H9 (cell line): ENCODE measurements at regions not wholly inside any gene's neighbourhood (a gene's known extent, or its start where the extent isn't known, plus 50 kb on each side); places are given as distances from the start of the nearest gene placed in this dataset.

Source experiments
- DNase-seq: peaks from one replicate; pipeline ENCODE4 v3.0.0-alpha.2; 2017
- H2AFZ ChIP-seq: one replicate; pipeline ENCODE4 v1.6.1; 2013; ENCODE audit warnings: mild to moderate bottlenecking, low read length, control low read depth, moderate library complexity
- H2AK5ac ChIP-seq: 2 replicates; pipeline ENCODE4 v1.6.1; 2013; ENCODE audit warnings: low read length, control low read depth, mixed read lengths; ENCODE audit not compliant: insufficient read length
- H2BK120ac ChIP-seq: one replicate; pipeline ENCODE4 v1.6.1; 2013; ENCODE audit warnings: low read depth, mild to moderate bottlenecking, low read length, control low read depth, inconsistent platforms; ENCODE audit not compliant: poor library complexity, severe bottlenecking
- H2BK12ac ChIP-seq: 2 replicates; pipeline ENCODE4 v1.6.1; 2013; ENCODE audit warnings: low read length, control low read depth, mixed read lengths, low read depth; ENCODE audit not compliant: insufficient read length
- H2BK15ac ChIP-seq: 2 replicates; pipeline ENCODE4 v1.6.1; 2013; ENCODE audit warnings: low read depth, low read length, control low read depth
- H2BK20ac ChIP-seq: one replicate; pipeline ENCODE4 v1.6.1; 2013; ENCODE audit warnings: low read depth, mild to moderate bottlenecking, low read length, control low read depth, inconsistent platforms; ENCODE audit not compliant: poor library complexity, severe bottlenecking
- H2BK5ac ChIP-seq: 2 replicates; pipeline ENCODE4 v1.6.1; 2013; ENCODE audit warnings: low read length, control low read depth, mixed read lengths; ENCODE audit not compliant: insufficient read length
- H3K14ac ChIP-seq: 2 replicates; pipeline ENCODE4 v1.6.1; 2013; ENCODE audit warnings: low read length, control low read depth; ENCODE audit not compliant: insufficient read depth
- H3K18ac ChIP-seq: 2 replicates; pipeline ENCODE4 v1.6.1; 2013; ENCODE audit warnings: low read depth, mild to moderate bottlenecking, mixed read lengths, low read length, control low read depth; ENCODE audit not compliant: insufficient read length
- H3K23ac ChIP-seq: 2 replicates; pipeline ENCODE4 v1.6.1; 2013; ENCODE audit warnings: low read length, control low read depth, mixed read lengths, low read depth; ENCODE audit not compliant: insufficient read length
- H3K23me2 ChIP-seq: 2 replicates; pipeline ENCODE4 v1.6.1; 2013; ENCODE audit warnings: low read depth, mild to moderate bottlenecking, mixed read lengths, low read length, control low read depth; ENCODE audit not compliant: insufficient read length, poor library complexity, severe bottlenecking
- H3K27ac ChIP-seq: 2 replicates; pipeline ENCODE4 v1.5.1; 2013; ENCODE audit warnings: low read length, control low read depth, mixed read lengths, low read depth; ENCODE audit not compliant: insufficient read length
- H3K27me3 ChIP-seq: 2 replicates; pipeline ENCODE4 v1.6.1; 2013; ENCODE audit warnings: low read length, control low read depth, inconsistent platforms; ENCODE audit not compliant: insufficient read depth
- H3K4ac ChIP-seq: 2 replicates; pipeline ENCODE4 v1.6.1; 2013; ENCODE audit warnings: low read depth, mild to moderate bottlenecking, control low read depth, inconsistent platforms, low read length, moderate library complexity
- H3K4me1 ChIP-seq: 2 replicates; pipeline ENCODE4 v1.6.1; 2013; ENCODE audit warnings: low read length, control low read depth, inconsistent platforms; ENCODE audit not compliant: insufficient read depth
- H3K4me2 ChIP-seq: 2 replicates; pipeline ENCODE4 v1.6.1; 2013; ENCODE audit warnings: low read length, control low read depth, mixed read lengths; ENCODE audit not compliant: insufficient read length, insufficient read depth
- H3K56ac ChIP-seq: 2 replicates; pipeline ENCODE4 v1.6.1; 2013; ENCODE audit warnings: low read depth, mild to moderate bottlenecking, mixed read lengths, low read length, control low read depth; ENCODE audit not compliant: insufficient read length
- H3K79me1 ChIP-seq: 2 replicates; pipeline ENCODE4 v1.6.1; 2013; ENCODE audit warnings: low read depth, mild to moderate bottlenecking, moderate library complexity, low read length, control low read depth, inconsistent platforms; ENCODE audit not compliant: insufficient read depth, poor library complexity, severe bottlenecking
- H3K79me2 ChIP-seq: 2 replicates; pipeline ENCODE4 v1.6.1; 2013; ENCODE audit warnings: low read length, control low read depth, inconsistent platforms; ENCODE audit not compliant: insufficient read depth
- H3K9ac ChIP-seq: 2 replicates; pipeline ENCODE4 v1.6.1; 2013; ENCODE audit warnings: low read length, control low read depth, mixed read lengths; ENCODE audit not compliant: insufficient read length; ENCODE audit errors: extremely low read depth
- H3K9me3 ChIP-seq: one replicate; pipeline ENCODE4 v1.6.1; 2013; ENCODE audit warnings: low read depth, low read length, inconsistent platforms; ENCODE audit not compliant: control insufficient read depth
- H3T11ph ChIP-seq: one replicate; pipeline ENCODE4 v1.6.1; 2013; ENCODE audit warnings: mild to moderate bottlenecking, low read length, control low read depth, inconsistent platforms
- H4K20me1 ChIP-seq: one replicate; pipeline ENCODE4 v1.6.1; 2013; ENCODE audit not compliant: control insufficient read depth, insufficient read length, insufficient read depth
- H4K5ac ChIP-seq: 2 replicates; pipeline ENCODE4 v1.6.1; 2013; ENCODE audit warnings: low read depth, mild to moderate bottlenecking, mixed read lengths, low read length, control low read depth; ENCODE audit not compliant: insufficient read length
- H4K8ac ChIP-seq: replicated peaks from 2 replicates; pipeline ENCODE4 v1.6.1; 2013; ENCODE audit warnings: low read length, control low read depth, mixed read lengths, low read depth; ENCODE audit not compliant: insufficient read length
- H4K91ac ChIP-seq: 2 replicates; pipeline ENCODE4 v1.6.1; 2013; ENCODE audit warnings: low read depth, mild to moderate bottlenecking, moderate library complexity, mixed read lengths, low read length, control low read depth; ENCODE audit not compliant: insufficient read length
- H3K27ac Mint-ChIP-seq, 3 experiments: 2 replicates in 2 of 3; 3 replicates in 1 of 3; pipeline ENCODE4 v1.8.0; 2020 to 2021; ENCODE audit warnings: mixed read lengths in 3 of 3, mild to moderate bottlenecking in 1 of 3, moderate library complexity in 1 of 3
- H3K27me3 Mint-ChIP-seq: 2 replicates; pipeline ENCODE4 v1.8.0; 2021; ENCODE audit warnings: low read depth, mild to moderate bottlenecking, moderate library complexity, mixed read lengths
- H3K36me3 Mint-ChIP-seq, 3 experiments: 2 replicates in 2 of 3; 3 replicates in 1 of 3; pipeline ENCODE4 v1.8.0; 2020 to 2021; ENCODE audit warnings: low read depth in 3 of 3, mixed read lengths in 3 of 3; ENCODE audit not compliant: insufficient read depth in 1 of 3
- H3K4me1 Mint-ChIP-seq, 2 experiments: 2 replicates each; pipeline ENCODE4 v1.8.0; 2020; ENCODE audit warnings: mixed read lengths in 2 of 2
- H3K4me3 Mint-ChIP-seq, 2 experiments: 2 replicates in 1 of 2; 3 replicates in 1 of 2; pipeline ENCODE4 v1.8.0; 2020 to 2021; ENCODE audit warnings: mild to moderate bottlenecking in 2 of 2, mixed read lengths in 2 of 2, moderate library complexity in 1 of 2
- H3K9me3 Mint-ChIP-seq, 2 experiments: 2 replicates in 1 of 2; 3 replicates in 1 of 2; pipeline ENCODE4 v1.8.0; 2020; ENCODE audit warnings: mild to moderate bottlenecking in 2 of 2, mixed read lengths in 2 of 2, moderate library complexity in 1 of 2
- WGBS: extraction: QIAGEN DNeasy Blood & Tissue Kit; methylation state at CpG from one replicate; pipeline ENCODE4 v1.1.7; 2013; ENCODE audit warnings: missing lambda C conversion rate, low lambda C conversion rate, mixed read lengths; ENCODE audit not compliant: insufficient read length; ENCODE audit errors: extremely low coverage; 5-methylcytosine and 5-hydroxymethylcytosine counted together
- TF ChIP-seq, protein P1 (sequence below): fragments of 200-600 bp; sonication (generic); conservative IDR thresholded peaks from 3 replicates; pipeline ENCODE4 v1.8.0; 2021; ENCODE audit warnings: antibody characterized with exemption, mild to moderate bottlenecking

GRCh38 chr17:53496356-53496755 lies 326.4 kb upstream of the KIF2B start:
- no peaks in the 10 kb centered on the region for H3K79me1 ChIP-seq
- no CpG with 5 or more reads among the region's 1 CpG for WGBS
- H4K5ac ChIP-seq = no peak overlapping the region
- H3K4me2 ChIP-seq = no peak overlapping the region
- H3T11ph ChIP-seq = no peak overlapping the region
- H2AFZ ChIP-seq = no peak overlapping the region
- Mint-ChIP-seq H3K9me3 (peaks cover 3% of the 10 kb centered on the region in 2 experiments; a peak in 4 of 5 replicates), H3K27ac (no peak overlapping the region), H3K4me1 (peaks cover 3 to 6% of the 10 kb centered on the region in 2 experiments; a peak in 3 of 4 replicates), H3K27me3 (no peaks in the 10 kb centered on the region), H3K36me3 (peaks cover 0 to 12% (median 2%) of the 10 kb centered on the region in 3 experiments; a peak in 5 of 7 replicates), H3K4me3 (no peak overlapping the region)
- H3K56ac ChIP-seq = no peak overlapping the region
- H3K4me1 ChIP-seq = no peaks in the 10 kb centered on the region
- H3K18ac ChIP-seq = no peak overlapping the region
- H2BK15ac ChIP-seq = no peak overlapping the region
- H3K9ac ChIP-seq = no peak overlapping the region
- no peak overlapping the region for H2BK120ac ChIP-seq
- no peak overlapping the region for H3K4ac ChIP-seq
- no peak overlapping the region for H2BK5ac ChIP-seq
- H2BK12ac ChIP-seq = no peak overlapping the region
- no peak for DNase-seq
- H2AK5ac ChIP-seq = no peak overlapping the region
- H3K27me3 ChIP-seq = no peaks in the 10 kb centered on the region
- no peak overlapping the region for H2BK20ac ChIP-seq
- TF ChIP-seq, protein P1, sequence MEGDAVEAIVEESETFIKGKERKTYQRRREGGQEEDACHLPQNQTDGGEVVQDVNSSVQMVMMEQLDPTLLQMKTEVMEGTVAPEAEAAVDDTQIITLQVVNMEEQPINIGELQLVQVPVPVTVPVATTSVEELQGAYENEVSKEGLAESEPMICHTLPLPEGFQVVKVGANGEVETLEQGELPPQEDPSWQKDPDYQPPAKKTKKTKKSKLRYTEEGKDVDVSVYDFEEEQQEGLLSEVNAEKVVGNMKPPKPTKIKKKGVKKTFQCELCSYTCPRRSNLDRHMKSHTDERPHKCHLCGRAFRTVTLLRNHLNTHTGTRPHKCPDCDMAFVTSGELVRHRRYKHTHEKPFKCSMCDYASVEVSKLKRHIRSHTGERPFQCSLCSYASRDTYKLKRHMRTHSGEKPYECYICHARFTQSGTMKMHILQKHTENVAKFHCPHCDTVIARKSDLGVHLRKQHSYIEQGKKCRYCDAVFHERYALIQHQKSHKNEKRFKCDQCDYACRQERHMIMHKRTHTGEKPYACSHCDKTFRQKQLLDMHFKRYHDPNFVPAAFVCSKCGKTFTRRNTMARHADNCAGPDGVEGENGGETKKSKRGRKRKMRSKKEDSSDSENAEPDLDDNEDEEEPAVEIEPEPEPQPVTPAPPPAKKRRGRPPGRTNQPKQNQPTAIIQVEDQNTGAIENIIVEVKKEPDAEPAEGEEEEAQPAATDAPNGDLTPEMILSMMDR = no peak
- H3K79me2 ChIP-seq = no peaks in the 10 kb centered on the region
- H3K23me2 ChIP-seq = no peaks in the 10 kb centered on the region
- H3K9me3 ChIP-seq = no peaks in the 10 kb centered on the region
- no peaks in the 10 kb centered on the region for H4K20me1 ChIP-seq
- H3K14ac ChIP-seq = no peak overlapping the region
- no peak overlapping the region for H3K27ac ChIP-seq
- H3K23ac ChIP-seq = no peak overlapping the region
- no peak overlapping the region for H4K8ac ChIP-seq
- H4K91ac ChIP-seq = no peak overlapping the region
